Stomach (tissue), 8 donors: ENCODE measurements at regions not wholly inside any gene's neighbourhood (a gene's known extent, or its start where the extent isn't known, plus 50 kb on each side); places are given as distances from the start of the nearest gene placed in this dataset.

Source experiments
- DNase-seq, 2 donors: peaks; one replicate each; pipeline versions ENCODE4 v3.0.0 to v3.0.0-alpha.2; 2013 to 2019
- H3K27ac ChIP-seq, 5 donors: fragments of 200-600 bp in 4 of 5; sonication (generic) in 4 of 5; one replicate each; pipeline ENCODE4 v1.5.1; 2013 to 2019; ENCODE audit warnings: mild to moderate bottlenecking in 1 of 5, moderate library complexity in 1 of 5
- H3K27me3 ChIP-seq, 3 donors: fragments of 200-600 bp; sonication (generic); one replicate each; pipeline ENCODE4 v1.5.1; 2017 to 2019; ENCODE audit warnings: mixed run types in 1 of 3
- H3K36me3 ChIP-seq, 4 donors: fragments of 200-600 bp; sonication (generic); 1 replicate in 3 of 4; 2 replicates in 1 of 4; pipeline ENCODE4 v1.5.1; 2016 to 2019
- H3K4me1 ChIP-seq, 4 donors: fragments of 200-600 bp; sonication (generic); one replicate each; pipeline ENCODE4 v1.5.1; 2016 to 2019
- H3K4me3 ChIP-seq, 4 donors: fragments of 200-600 bp; sonication (generic) in 3 of 4; one replicate each; pipeline ENCODE4 v1.5.1; 2016 to 2019; ENCODE audit warnings: mild to moderate bottlenecking in 1 of 4
- H3K9me3 ChIP-seq, 4 donors: fragments of 200-600 bp; sonication (generic); one replicate each; pipeline ENCODE4 v1.5.1; 2016 to 2019
- EP300 ChIP-seq: sonication (generic); formaldehyde crosslinking; IDR thresholded peaks from one replicate; pipeline ENCODE4 v1.6.1; 2017; ENCODE audit warnings: antibody characterized with exemption
- POLR2A ChIP-seq, 4 donors: fragments of 450-650 bp; IDR thresholded peaks; one replicate each; pipeline ENCODE4 v1.6.1; 2016; ENCODE audit warnings: antibody characterized with exemption in 4 of 4, control low read depth in 2 of 4, mild to moderate bottlenecking in 1 of 4, moderate library complexity in 1 of 4
- POLR2AphosphoS5 ChIP-seq, 3 donors: sonication (generic); formaldehyde crosslinking; IDR thresholded peaks; one replicate each; pipeline ENCODE4 v1.6.1; 2016; ENCODE audit warnings: antibody characterized with exemption in 3 of 3
- WGBS, 5 donors: extraction: QIAGEN DNeasy Blood & Tissue Kit in 3 of 5; methylation state at CpG; one replicate each; pipeline versions ENCODE4 v1.1.5 to v1.1.7; 2013 to 2018; 5-methylcytosine and 5-hydroxymethylcytosine counted together
- intact Hi-C: fragments of 100-400 bp; cut with DNase I; formaldehyde crosslinking; loops from one replicate; pipeline ENCODE4 v1.15.1; 2023; ENCODE audit warnings: low total_unique reads
- TF ChIP-seq, protein P1 (sequence below), 7 experiments: fragments of 450-650 bp in 4 of 7; fragments of 200-600 bp in 3 of 7; sonication (generic) in 3 of 7; IDR thresholded peaks; one replicate each; pipeline ENCODE4 v1.5.1; 2016 to 2019; ENCODE audit warnings: antibody characterized with exemption in 7 of 7, control low read depth in 2 of 7, mild to moderate bottlenecking in 1 of 7
- donor health status: healthy with polysubstance abuse.
- donor health status: Bipolar disorder and iron deficiency.
- donor health status: healthy.

DNA sequence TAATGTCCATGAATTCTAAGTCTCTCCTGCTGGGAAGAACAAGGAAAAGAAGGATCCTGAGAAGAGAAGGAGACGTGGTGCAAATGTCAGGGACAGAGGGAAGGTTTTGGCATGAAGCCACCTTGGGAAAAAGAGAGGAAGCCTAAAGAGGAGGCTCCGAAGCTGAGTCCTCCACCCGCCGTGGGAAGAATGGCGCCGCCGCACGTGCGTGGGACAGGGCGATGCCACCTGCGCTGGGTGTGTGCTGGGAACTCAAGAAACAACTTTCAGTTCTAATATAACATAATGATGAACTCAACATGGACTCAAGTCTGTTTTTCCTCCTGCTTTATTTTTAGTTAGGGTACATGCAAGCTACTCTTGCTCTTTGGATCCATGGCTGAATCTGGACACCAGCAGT, 362.3 kb upstream of the RUNX1 start:
- intact Hi-C loops, result no loop called here
- Histone ChIP-seq H3K36me3 (no peaks in the 10 kb centered on the region), H3K27ac (no peak overlapping the region), H3K9me3 (no peaks in the 10 kb centered on the region), H3K4me3 (no peak overlapping the region), H3K27me3 (peaks cover 0 to 10% (median 0%) of the 10 kb centered on the region in 3 donors), H3K4me1 (peaks cover 0 to 11% (median 0%) of the 10 kb centered on the region in 4 donors)
- no peak for DNase-seq
- WGBS, 5 donors, result 95 to 96% (median 95%) methylated on average over 11 of the region's 11 CpGs
- TF ChIP-seq, protein P1, sequence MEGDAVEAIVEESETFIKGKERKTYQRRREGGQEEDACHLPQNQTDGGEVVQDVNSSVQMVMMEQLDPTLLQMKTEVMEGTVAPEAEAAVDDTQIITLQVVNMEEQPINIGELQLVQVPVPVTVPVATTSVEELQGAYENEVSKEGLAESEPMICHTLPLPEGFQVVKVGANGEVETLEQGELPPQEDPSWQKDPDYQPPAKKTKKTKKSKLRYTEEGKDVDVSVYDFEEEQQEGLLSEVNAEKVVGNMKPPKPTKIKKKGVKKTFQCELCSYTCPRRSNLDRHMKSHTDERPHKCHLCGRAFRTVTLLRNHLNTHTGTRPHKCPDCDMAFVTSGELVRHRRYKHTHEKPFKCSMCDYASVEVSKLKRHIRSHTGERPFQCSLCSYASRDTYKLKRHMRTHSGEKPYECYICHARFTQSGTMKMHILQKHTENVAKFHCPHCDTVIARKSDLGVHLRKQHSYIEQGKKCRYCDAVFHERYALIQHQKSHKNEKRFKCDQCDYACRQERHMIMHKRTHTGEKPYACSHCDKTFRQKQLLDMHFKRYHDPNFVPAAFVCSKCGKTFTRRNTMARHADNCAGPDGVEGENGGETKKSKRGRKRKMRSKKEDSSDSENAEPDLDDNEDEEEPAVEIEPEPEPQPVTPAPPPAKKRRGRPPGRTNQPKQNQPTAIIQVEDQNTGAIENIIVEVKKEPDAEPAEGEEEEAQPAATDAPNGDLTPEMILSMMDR (IDR thresholded peaks at IDR 0.05), result no peak
- TF ChIP-seq POLR2AphosphoS5 (IDR thresholded peaks at IDR 0.05) (no peak), EP300 (no peak), POLR2A (IDR thresholded peaks at IDR 0.05) (no peak)

DNA sequence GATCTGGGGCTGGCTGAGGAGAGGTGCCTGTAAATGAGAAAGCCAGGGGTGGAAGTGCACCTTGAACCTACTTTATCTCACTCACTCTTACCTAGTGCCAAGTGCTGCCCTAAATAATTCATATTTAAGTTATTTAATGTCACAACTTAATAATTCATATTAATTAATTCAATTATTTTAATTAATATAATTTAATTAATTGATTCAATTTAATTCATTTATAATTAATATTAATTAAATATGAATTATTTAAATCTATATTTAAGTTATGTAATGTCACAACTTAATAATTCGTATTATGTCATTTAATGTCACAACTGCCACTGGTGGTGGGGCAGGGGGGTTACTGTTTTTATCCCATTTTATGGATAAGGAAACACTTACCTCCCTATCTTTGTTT, 361.6 kb upstream of the RUNX1 start:
- TF ChIP-seq EP300, result no peak
- TF ChIP-seq POLR2A (IDR thresholded peaks at IDR 0.05), result no peak
- TF ChIP-seq, protein P1 (IDR thresholded peaks at IDR 0.05), result no peak
- no peak for TF ChIP-seq POLR2AphosphoS5 (IDR thresholded peaks at IDR 0.05)

DNA sequence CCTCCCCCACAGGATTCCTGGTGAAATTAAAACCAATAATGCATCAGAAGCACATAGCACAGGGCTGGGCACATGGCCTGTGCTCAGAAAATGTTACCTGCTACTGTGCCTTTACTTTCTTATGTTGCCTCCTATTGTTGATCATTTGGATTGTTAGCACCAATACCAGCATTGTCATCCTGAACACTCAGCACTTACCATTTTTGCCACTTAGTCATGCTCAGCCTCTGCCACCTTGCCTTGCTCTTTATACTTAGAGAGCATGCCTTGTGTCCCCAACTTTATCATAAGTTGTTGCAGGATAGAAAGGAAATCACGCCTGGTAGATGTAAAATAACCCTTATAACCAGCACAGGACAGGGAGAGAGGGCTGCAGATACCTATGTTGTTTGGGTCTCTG, 361.0 kb upstream of the RUNX1 start:
- Histone ChIP-seq H3K9me3 (no peaks in the 10 kb centered on the region), H3K27ac (no peak overlapping the region), H3K4me1 (peaks cover 0 to 11% (median 0%) of the 10 kb centered on the region in 4 donors), H3K4me3 (no peak overlapping the region), H3K27me3 (peaks cover 0 to 10% (median 0%) of the 10 kb centered on the region in 3 donors), H3K36me3 (no peaks in the 10 kb centered on the region)
- intact Hi-C loops, result no loop called here
- 64 to 85% (median 69%) methylated on average over 1 of the region's 1 CpG for WGBS, 5 donors
- TF ChIP-seq EP300 (no peak), POLR2A (IDR thresholded peaks at IDR 0.05) (no peak), POLR2AphosphoS5 (IDR thresholded peaks at IDR 0.05) (no peak)
- TF ChIP-seq, protein P1 (IDR thresholded peaks at IDR 0.05), result no peak
- no peak for DNase-seq

More for the DNA sequence above, 361.6 kb upstream of the RUNX1 start:
- no peak overlapping the region for H3K27ac ChIP-seq
- H3K9me3 ChIP-seq, result no peaks in the 10 kb centered on the region
- peaks cover 0 to 11% (median 0%) of the 10 kb centered on the region in 4 donors for H3K4me1 ChIP-seq
- intact Hi-C loops, result no loop called here
- H3K4me3 ChIP-seq, result no peak overlapping the region
- WGBS, 5 donors, result 87 to 100% (median 97%) methylated on average over 1 of the region's 1 CpG
- H3K36me3 ChIP-seq, result no peaks in the 10 kb centered on the region
- peaks cover 0 to 10% (median 0%) of the 10 kb centered on the region in 3 donors for H3K27me3 ChIP-seq
- DNase-seq, result no peak

DNA sequence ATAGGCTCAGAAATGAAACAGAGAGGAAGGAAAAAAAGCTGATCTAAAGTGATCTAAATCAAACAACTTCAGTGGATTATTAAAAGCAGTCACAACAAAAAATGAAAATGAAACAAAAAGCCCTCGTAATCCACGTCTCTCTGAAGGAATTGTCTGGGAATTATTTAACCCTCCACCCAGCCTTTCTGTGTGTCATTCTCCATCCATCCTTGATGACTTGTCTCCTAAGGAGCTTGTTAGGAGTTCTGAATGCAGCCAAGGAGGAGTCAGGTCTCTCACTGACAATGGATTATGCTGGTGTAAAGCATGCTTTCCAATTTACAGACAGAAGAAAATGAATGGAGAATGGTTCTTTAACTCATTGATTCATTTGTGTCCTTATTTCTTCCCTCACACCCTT, 359.3 kb upstream of the RUNX1 start:
- intact Hi-C loops, result no loop called here
- Histone ChIP-seq H3K4me1 (peaks cover 0 to 11% (median 0%) of the 10 kb centered on the region in 4 donors), H3K27ac (peak overlapping the region in 1 of 5 donors; percentile 9), H3K27me3 (peaks cover 0 to 4% (median 0%) of the 10 kb centered on the region in 3 donors), H3K4me3 (peak overlapping the region in 1 of 4 donors; percentile 4), H3K36me3 (no peaks in the 10 kb centered on the region), H3K9me3 (no peaks in the 10 kb centered on the region)
- no peak for DNase-seq
- 5 to 23% (median 13%) methylated on average over 2 of the region's 2 CpGs for WGBS, 5 donors
- TF ChIP-seq POLR2AphosphoS5 (IDR thresholded peaks at IDR 0.05) (no peak), POLR2A (IDR thresholded peaks at IDR 0.05) (no peak), EP300 (no peak)
- TF ChIP-seq, protein P1 (IDR thresholded peaks at IDR 0.05), result no peak
